HG03432 (cell line): ENCODE measurements at regions not wholly inside any gene's neighbourhood (a gene's known extent, or its start where the extent isn't known, plus 50 kb on each side); places are given as distances from the start of the nearest gene placed in this dataset.
"Not testable (repeated sequence)": the region's sequence is repeated elsewhere in the genome, so short reads cannot be mapped to it uniquely, and the experiment has no call there.

Source experiments
- ATAC-seq: cut with Tn5 transposase; IDR thresholded peaks from one replicate; pipeline ENCODE4 v1.9.1; 2021; ENCODE audit warnings: mild to moderate bottlenecking, moderate library complexity; ENCODE audit not compliant: unreplicated experiment

DNA sequence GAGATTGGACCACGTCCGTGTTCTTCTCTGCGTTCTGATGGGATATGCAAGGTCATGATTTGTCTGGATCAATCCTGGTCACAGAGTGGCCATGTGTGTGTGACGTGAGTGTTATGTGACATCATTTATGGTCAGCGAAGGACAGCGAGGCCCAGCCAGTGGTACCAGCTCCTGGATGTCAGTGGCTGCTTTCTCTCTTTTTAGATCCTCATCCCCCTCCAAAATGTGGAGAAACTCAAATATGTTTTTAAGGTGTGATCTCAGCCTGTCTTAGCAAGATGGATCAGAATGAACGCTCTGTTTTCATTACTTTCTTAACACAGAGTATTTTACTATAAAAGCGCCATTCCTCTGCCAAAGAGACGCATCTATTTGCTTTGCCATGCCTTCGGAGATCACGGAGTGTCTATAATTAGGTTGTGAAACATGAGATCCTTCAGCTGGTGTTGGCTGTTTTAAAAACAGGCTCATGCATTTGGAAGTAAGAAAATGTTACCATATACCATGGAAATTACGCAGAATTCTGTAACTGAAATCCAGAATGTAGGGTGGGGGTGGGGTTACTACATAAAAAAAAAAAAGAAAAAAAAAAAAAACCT is 245.5 kb upstream of the TCERG1L start:
- ATAC-seq, result no peak

GRCh38 chr10:131557956-131558355 is 246.4 kb upstream of the TCERG1L start:
- ATAC-seq, result not testable (repeated sequence)

GRCh38 chr10:131559450-131559911 is 248.0 kb upstream of the TCERG1L start:
- no peak for ATAC-seq

GRCh38 chr10:131560166-131560565 is 248.6 kb upstream of the TCERG1L start:
- no peak for ATAC-seq

DNA sequence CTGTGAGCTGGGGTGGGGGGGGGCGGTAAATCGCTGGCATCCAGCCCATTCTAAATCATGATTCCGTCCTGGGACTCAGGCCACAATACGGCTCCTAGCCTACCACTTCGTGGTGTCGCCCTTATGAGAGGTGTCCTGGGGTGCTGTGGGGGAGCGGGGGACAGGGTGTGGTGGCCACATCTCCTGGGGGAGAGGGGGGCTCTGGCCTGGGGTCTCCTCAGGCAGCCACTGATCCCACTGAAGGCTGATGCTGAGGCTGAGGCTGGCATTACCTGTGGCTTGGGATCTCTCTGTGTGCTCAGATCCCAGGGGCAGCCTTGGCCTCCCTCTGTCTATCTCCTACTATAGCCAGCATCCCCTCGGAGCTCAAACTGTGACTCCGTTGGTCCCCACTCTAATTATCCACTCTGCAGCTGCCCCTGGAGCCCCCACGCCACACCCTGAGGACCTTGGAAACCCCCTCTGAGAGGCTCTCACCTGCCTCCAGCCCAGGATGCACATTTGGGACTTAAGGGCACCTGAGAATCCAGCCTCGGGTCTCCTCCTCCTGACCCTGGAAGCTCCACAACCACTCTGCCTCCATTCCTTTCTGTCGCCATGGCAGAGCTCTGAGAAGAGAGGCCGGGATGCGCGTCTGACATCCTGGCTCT is 249.3 kb upstream of the TCERG1L start:
- ATAC-seq, result no peak

GRCh38 chr10:131561897-131562296 is 250.4 kb upstream of the TCERG1L start:
- ATAC-seq, result no peak

GRCh38 chr10:131563411-131563810 is 251.9 kb upstream of the TCERG1L start:
- ATAC-seq, result no peak

GRCh38 chr10:131567279-131568162 is 256.0 kb upstream of the TCERG1L start:
- ATAC-seq, result no peak

- ATAC-seq, result no peak
These were observed 257.3 kb upstream of the TCERG1L start for GRCh38 chr10:131568866-131569265.

DNA sequence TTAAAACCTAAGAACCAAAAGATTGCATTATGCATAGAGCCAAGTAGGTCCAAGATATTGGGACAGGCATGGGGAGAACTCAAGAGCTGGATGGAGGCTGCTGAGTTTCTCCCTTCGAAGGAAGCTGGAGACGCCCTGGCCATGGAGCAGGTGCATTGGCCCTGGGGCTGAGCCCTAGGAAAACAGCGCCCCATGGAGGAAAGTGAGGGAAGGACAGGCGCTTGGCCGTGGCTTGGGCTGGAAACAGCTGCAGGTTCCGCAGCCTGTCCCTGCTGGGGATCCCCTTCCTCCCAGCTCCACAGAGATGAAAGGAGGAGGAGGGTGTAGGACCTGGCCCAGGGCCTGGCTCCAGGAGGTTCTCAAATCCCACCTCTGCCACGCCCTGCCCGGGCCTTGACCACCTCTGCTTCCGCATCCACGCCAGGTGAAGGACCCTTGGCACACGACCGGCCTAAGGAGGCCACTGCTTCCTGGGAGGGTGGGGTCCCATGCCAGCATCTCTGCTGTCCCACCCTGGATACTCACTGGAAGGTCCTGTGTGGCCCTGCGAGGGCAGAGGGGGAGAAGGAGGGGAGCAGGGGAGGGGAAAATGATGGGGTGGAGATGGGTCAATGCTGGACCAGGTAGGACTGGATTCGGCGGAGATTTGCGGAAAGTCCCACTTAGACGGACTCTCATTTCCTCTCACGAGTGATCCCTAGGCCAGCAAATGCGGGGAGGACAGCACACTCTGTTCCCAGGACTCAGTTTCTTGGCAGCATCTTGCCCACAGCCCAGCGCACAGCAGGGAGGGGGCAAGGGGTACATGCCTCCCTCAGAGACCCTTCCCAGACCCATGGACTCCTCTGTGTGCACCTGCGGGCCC is 258.6 kb upstream of the TCERG1L start:
- no peak for ATAC-seq

DNA sequence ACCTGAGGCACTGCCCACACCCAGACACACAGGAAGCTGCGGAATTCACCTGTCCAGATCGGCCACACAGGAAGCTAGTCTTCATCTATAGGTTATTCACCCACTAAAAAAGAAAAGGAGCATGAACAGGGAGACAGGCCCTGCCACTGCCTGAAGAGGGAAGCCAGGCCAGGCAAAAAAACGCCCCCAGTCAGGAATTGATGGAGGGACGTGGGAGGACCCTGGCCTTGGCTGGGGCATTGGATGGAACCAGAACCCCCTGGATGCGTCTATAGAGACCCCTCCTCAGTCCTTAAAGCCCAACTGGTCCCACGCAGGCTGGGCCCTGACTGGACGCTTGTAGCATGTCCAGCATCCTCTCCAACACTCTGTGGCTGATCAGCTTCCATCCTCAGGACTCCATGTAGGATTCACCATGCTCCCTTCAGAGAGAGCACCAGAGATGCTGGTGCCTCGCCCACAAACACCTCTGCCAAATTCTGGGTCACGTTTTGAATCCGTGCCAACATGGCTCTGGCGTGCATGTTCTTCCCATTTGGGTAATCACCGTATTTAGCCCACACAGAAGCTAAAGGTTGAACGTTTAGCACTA is 259.3 kb upstream of the TCERG1L start:
- ATAC-seq, result no peak

GRCh38 chr10:131571346-131571745 is 259.8 kb upstream of the TCERG1L start:
- ATAC-seq, result no peak

DNA sequence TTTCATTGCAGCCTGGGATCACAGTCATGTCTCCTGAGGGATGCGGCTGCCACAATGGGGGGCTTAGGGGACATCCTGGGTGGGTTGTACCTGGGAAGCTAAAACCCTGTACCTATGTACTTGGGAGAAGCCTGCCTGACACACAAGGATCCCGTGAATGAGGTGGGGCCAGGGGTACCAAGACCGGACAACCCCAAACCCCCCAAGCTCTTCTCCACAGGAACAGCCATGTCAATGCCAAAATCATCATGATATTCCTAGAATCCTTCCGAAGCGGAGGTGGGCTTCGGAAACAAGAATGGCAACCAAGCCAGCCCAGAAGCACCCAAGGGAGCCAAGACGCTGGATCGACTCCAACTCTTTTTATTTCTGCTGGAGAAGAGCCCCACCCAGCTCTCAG is 260.3 kb upstream of the TCERG1L start:
- no peak for ATAC-seq

GRCh38 chr10:131573256-131573655 is 261.7 kb upstream of the TCERG1L start:
- no peak for ATAC-seq

- no peak for ATAC-seq
These were observed 262.2 kb upstream of the TCERG1L start for GRCh38 chr10:131573707-131574106.

DNA sequence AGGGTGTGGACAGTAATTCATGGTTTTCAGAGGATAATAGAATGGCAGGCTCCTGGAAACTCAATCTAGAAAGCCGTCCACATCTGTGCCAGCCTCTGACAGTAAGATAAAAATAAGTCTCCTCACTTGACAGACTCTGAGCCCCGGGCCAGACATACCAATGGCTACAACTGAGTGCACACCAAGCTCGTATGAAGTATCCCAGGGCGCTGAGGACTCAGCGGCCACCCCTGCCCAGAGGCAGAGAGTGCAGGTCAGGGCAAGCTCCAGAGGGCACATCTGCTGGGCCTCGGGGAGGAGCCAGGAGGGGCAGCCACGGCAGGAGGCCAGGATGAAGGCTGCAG is 262.8 kb upstream of the TCERG1L start:
- no peak for ATAC-seq

DNA sequence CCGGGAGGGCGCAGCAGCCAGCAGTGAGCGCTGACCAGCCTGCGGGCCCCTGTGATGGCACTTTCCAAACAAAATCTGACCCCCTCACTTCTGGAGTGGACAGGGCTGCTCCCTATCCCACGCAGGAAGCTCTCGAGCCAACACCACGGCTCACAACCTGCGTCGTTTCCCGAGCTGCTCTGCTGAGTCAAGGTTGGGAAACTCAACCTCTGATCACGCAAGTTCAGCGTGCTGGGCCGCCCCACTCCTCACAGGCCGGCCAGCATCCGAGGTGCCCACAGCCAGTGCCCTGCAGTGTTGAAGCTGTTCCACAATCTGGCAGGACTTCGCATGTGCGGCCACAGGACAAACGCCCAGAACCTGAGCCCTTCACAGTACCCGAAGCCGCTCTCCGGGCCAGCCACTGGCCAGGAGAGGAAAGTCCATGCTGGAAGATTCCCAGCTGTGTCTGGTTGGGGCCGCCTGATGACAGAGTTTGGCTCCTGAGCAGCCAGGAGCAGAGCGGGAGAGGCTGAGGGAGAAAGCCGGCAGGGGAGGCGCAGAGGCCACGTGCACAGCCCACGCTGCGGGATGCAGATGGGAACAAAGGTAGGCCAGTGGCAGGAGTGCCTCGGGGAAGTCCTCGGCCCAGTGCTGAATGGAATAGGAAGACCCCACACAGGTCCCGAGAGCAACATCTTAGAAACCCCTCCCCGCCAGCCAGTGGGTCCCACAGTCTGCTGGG is 263.3 kb upstream of the TCERG1L start:
- ATAC-seq, result no peak

DNA sequence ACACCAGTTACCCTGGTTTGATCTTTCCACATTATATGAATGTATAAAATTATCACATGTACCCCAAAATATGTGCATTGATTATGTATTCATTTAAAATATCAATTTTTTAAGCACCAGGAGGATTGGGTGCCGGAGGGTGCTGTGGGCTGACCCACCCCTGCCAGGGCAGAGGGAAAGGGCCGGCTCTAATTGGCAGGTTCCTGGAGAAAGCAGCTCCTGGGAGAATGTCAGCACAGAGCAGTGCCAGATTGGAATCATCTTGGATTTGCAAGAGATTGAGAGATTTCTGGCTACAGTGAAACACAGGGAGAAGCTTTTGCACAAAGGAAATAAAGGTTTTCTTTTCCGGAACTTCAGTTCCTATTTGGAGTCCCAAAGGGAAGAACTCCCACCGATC is 264.4 kb upstream of the TCERG1L start:
- ATAC-seq, result no peak

- ATAC-seq, result no peak
These were observed 265.0 kb upstream of the TCERG1L start for GRCh38 chr10:131576341-131577177.
